ENCODE measurements at regions not wholly inside any gene's neighbourhood (a gene's known extent, or its start where the extent isn't known, plus 50 kb on each side); places are given as distances from the start of the nearest gene placed in this dataset.

GRCh38 chr6:121694801-121695251 lies 259.4 kb downstream of the GJA1 start:
- TF ChIP-seq POLR2AphosphoS5 (IDR thresholded peaks at IDR 0.05; ENCODE audit: low read depth, low read length): no peak
- TF ChIP-seq REST (IDR thresholded peaks at IDR 0.05; ENCODE audit: insufficient read depth in 1 of 2, low read depth in 2 of 2, low read length in 2 of 2): no peak
- TF ChIP-seq SIN3A (IDR thresholded peaks at IDR 0.05; ENCODE audit: borderline replicate concordance, insufficient read depth, low read length): no peak
- no peak for TF ChIP-seq TAF1 (IDR thresholded peaks at IDR 0.05; ENCODE audit: borderline replicate concordance, insufficient read depth, low read length)
- TF ChIP-seq FOXP2 (optimal IDR thresholded peaks at IDR 0.05; ENCODE audit: borderline replicate concordance, extremely low read depth, extremely low read length, insufficient read depth): no peak

- TF ChIP-seq SIN3A (IDR thresholded peaks at IDR 0.05; ENCODE audit: borderline replicate concordance, insufficient read depth, low read length) (no peak), TAF1 (IDR thresholded peaks at IDR 0.05; ENCODE audit: borderline replicate concordance, insufficient read depth, low read length) (no peak)
Observed at GRCh38 chr6:121695329-121695728, 259.9 kb downstream of the GJA1 start.

- TF ChIP-seq FOXP2 (optimal IDR thresholded peaks at IDR 0.05; ENCODE audit: borderline replicate concordance, extremely low read depth, extremely low read length, insufficient read depth): no peak
- TF ChIP-seq REST (IDR thresholded peaks at IDR 0.05; ENCODE audit: insufficient read depth in 1 of 2, low read depth in 2 of 2, low read length in 2 of 2): no peak
- no peak for TF ChIP-seq TAF1 (IDR thresholded peaks at IDR 0.05; ENCODE audit: borderline replicate concordance, insufficient read depth, low read length)
- TF ChIP-seq SIN3A (IDR thresholded peaks at IDR 0.05; ENCODE audit: borderline replicate concordance, insufficient read depth, low read length): no peak
- TF ChIP-seq POLR2AphosphoS5 (IDR thresholded peaks at IDR 0.05; ENCODE audit: low read depth, low read length): no peak
Observed at GRCh38 chr6:121697921-121698320, 262.5 kb downstream of the GJA1 start.

GRCh38 chr6:121698617-121699016 lies 263.2 kb downstream of the GJA1 start:
- no peak for TF ChIP-seq POLR2AphosphoS5 (IDR thresholded peaks at IDR 0.05; ENCODE audit: low read depth, low read length)
- TF ChIP-seq REST (IDR thresholded peaks at IDR 0.05; ENCODE audit: insufficient read depth in 1 of 2, low read depth in 2 of 2, low read length in 2 of 2): no peak
- no peak for TF ChIP-seq FOXP2 (optimal IDR thresholded peaks at IDR 0.05; ENCODE audit: borderline replicate concordance, extremely low read depth, extremely low read length, insufficient read depth)
- TF ChIP-seq TAF1 (IDR thresholded peaks at IDR 0.05; ENCODE audit: borderline replicate concordance, insufficient read depth, low read length): no peak
- no peak for TF ChIP-seq SIN3A (IDR thresholded peaks at IDR 0.05; ENCODE audit: borderline replicate concordance, insufficient read depth, low read length)

GRCh38 chr6:121711472-121711871 lies 276.0 kb downstream of the GJA1 start:
- TF ChIP-seq REST (IDR thresholded peaks at IDR 0.05; ENCODE audit: insufficient read depth in 1 of 2, low read depth in 2 of 2, low read length in 2 of 2) (no peak), POLR2AphosphoS5 (IDR thresholded peaks at IDR 0.05; ENCODE audit: low read depth, low read length) (no peak), FOXP2 (optimal IDR thresholded peaks at IDR 0.05; ENCODE audit: borderline replicate concordance, extremely low read depth, extremely low read length, insufficient read depth) (no peak), SIN3A (IDR thresholded peaks at IDR 0.05; ENCODE audit: borderline replicate concordance, insufficient read depth, low read length) (no peak), TAF1 (IDR thresholded peaks at IDR 0.05; ENCODE audit: borderline replicate concordance, insufficient read depth, low read length) (no peak)

Data from PFSK-1 (cell line).